Thoracic aorta (tissue), 2 donors: ENCODE measurements at regions not wholly inside any gene's neighbourhood (a gene's known extent, or its start where the extent isn't known, plus 50 kb on each side); places are given as distances from the start of the nearest gene placed in this dataset.
"Not testable (repeated sequence)": the region's sequence is repeated elsewhere in the genome, so short reads cannot be mapped to it uniquely, and the experiment has no call there.

Experiments used
- ATAC-seq: fragments of 150-250 bp; one replicate; pipeline ENCODE4 v1.8.0; 2017; ENCODE audit warnings: low read depth; ENCODE audit not compliant: insufficient number of reproducible peaks, low FRiP score
- DNase-seq: peaks from one replicate; pipeline ENCODE4 v3.0.0-alpha.2; 2020; ENCODE audit warnings: low spot score
- H3K27ac ChIP-seq, 2 donors: fragments of 200-600 bp; sonication (generic); 1 replicate in 1 of 2; 2 replicates in 1 of 2; pipeline ENCODE4 v1.5.1; 2016; ENCODE audit warnings: mild to moderate bottlenecking in 2 of 2, moderate library complexity in 2 of 2
- H3K27me3 ChIP-seq: fragments of 200-600 bp; sonication (generic); replicated peaks from 2 replicates; pipeline ENCODE4 v1.6.0; 2016; ENCODE audit warnings: mild to moderate bottlenecking; ENCODE audit not compliant: insufficient read depth
- H3K36me3 ChIP-seq: fragments of 200-600 bp; sonication (generic); one replicate; pipeline ENCODE4 v1.5.1; 2016
- H3K4me1 ChIP-seq, 2 donors: fragments of 200-600 bp; sonication (generic); 1 replicate in 1 of 2; 2 replicates in 1 of 2; pipeline versions ENCODE4 v1.5.1 to v1.6.0; 2016; ENCODE audit warnings: low read depth in 2 of 2, mild to moderate bottlenecking in 1 of 2; ENCODE audit not compliant: control insufficient read depth in 1 of 2
- H3K4me3 ChIP-seq: fragments of 200-600 bp; sonication (generic); 2 replicates; pipeline ENCODE4 v1.5.1; 2016; ENCODE audit warnings: mild to moderate bottlenecking
- H3K9me3 ChIP-seq: fragments of 200-600 bp; sonication (generic); 2 replicates; pipeline ENCODE4 v1.5.1; 2016
- CTCF ChIP-seq: fragments of 200-600 bp; sonication (generic); IDR thresholded peaks from one replicate; pipeline ENCODE4 v1.5.1; 2019; ENCODE audit warnings: antibody characterized with exemption

DNA sequence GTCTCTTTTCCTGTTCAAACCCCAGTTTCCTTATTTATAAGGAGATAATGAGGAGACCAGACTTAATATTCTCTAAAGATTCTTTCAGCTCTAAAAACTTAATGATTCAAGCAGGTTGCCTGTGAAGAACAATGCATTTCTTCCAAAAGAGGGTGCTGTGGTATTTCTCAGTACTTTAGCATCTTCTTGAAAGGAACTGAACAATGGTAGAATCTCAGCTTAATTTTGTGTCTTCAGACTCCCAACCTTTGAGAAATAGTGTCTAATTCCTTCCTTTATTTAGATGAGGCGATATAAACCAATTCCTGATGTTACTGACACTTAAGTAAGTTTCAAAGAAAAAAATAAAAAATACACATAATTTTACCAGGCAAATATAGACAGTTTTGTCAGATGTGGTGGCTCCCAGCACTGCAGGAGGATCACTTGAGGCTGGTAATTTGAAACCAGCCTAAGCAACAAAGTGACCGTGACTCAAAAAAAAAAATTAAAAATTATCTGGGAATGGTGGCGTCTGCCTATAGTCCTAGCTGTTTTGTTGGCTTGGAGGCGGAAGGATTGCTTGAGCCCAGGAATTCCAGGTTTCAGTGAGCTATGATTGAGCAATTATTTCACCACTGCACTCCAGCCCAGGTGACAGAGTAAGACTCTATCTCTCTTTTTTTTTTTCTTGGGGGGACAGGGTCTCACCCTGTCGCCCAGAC is 76.9 kb upstream of the PSMA6 start:
- Histone ChIP-seq H3K27me3 (no peaks in the 10 kb centered on the region), H3K36me3 (no peaks in the 10 kb centered on the region), H3K4me3 (no peak overlapping the region), H3K4me1 (peaks cover 0 to 10% of the 10 kb centered on the region in 2 donors), H3K27ac (no peak overlapping the region), H3K9me3 (no peaks in the 10 kb centered on the region)
- TF ChIP-seq CTCF = peak; percentile 38
- ATAC-seq = no peak
- no peak for DNase-seq

DNA sequence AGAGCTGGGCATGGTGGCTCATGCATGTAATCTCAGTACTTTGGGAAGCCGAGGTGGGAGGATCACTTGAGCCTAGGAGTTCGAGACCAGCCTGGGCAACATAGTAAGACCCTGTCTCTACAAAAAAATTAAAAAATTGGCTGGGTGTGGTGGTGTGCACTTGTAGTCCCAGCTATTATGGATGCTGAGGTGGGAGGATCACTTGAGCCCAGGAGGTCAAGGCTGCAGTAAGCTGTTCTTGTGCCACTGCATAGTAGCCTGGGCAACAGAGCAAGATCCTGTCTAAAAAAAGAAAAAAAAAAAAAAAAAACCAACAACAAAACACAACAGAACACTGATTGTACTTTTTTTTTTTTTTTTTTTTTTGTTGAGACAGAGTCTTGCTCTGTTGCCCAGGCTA is 74.0 kb upstream of the PSMA6 start:
- H3K4me3 ChIP-seq, H3K27ac ChIP-seq, H3K27me3 ChIP-seq, H3K9me3 ChIP-seq, ATAC-seq, DNase-seq, H3K36me3 ChIP-seq: not testable (repeated sequence)
- H3K4me1 ChIP-seq = peaks cover 5 to 33% of the 10 kb centered on the region in 2 donors

DNA sequence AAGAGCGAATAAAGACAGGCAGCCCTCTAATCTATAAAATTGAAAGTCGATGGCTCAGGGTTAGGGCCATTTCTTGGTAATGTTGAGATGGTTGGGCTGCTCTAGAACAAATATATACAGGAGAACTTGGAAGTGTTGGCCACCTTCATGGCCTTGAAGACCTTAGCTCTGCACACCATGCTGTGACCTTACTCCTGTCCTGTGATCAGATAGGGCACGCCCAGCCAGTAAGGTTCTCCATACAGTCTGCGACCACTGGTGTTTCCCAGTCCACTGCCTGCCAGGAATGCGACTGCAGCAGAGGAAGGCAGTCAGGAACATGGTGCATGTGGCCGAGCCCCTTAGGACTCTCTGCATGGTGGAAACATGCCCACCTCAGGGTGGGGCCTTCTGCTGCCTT is 73.2 kb upstream of the PSMA6 start:
- H3K27me3 ChIP-seq = no peaks in the 10 kb centered on the region
- DNase-seq (no peak), ATAC-seq (no peak)
- no peaks in the 10 kb centered on the region for H3K9me3 ChIP-seq
- H3K27ac ChIP-seq = no peak overlapping the region
- peaks cover 5 to 31% of the 10 kb centered on the region in 2 donors for H3K4me1 ChIP-seq
- no peak for TF ChIP-seq CTCF
- no peak overlapping the region for H3K4me3 ChIP-seq
- no peaks in the 10 kb centered on the region for H3K36me3 ChIP-seq

- H3K27me3 ChIP-seq = no peaks in the 10 kb centered on the region
- no peak overlapping the region for H3K4me3 ChIP-seq
- ATAC-seq = no peak
- H3K9me3 ChIP-seq = no peaks in the 10 kb centered on the region
- no peak overlapping the region for H3K27ac ChIP-seq
- TF ChIP-seq CTCF = no peak
- DNase-seq = no peak
- H3K4me1 ChIP-seq = peaks cover 5 to 23% of the 10 kb centered on the region in 2 donors
- no peaks in the 10 kb centered on the region for H3K36me3 ChIP-seq
Observed at GRCh38 chr14:35220027-35220676, 72.0 kb upstream of the PSMA6 start.

GRCh38 chr14:35220920-35221319 is 71.3 kb upstream of the PSMA6 start:
- H3K4me1 ChIP-seq = peaks cover 5 to 23% of the 10 kb centered on the region in 2 donors
- no peak for DNase-seq
- no peaks in the 10 kb centered on the region for H3K27me3 ChIP-seq
- no peak overlapping the region for H3K4me3 ChIP-seq
- H3K9me3 ChIP-seq = no peaks in the 10 kb centered on the region
- no peak overlapping the region for H3K27ac ChIP-seq
- H3K36me3 ChIP-seq = no peaks in the 10 kb centered on the region
- TF ChIP-seq CTCF = no peak
- no peak for ATAC-seq
